ENCODE measurements at regions not wholly inside any gene's neighbourhood (a gene's known extent, or its start where the extent isn't known, plus 50 kb on each side); places are given as distances from the start of the nearest gene placed in this dataset.
A peak's percentile ranks its signal among the peaks of the same experiment; 100 is the strongest.

DNA sequence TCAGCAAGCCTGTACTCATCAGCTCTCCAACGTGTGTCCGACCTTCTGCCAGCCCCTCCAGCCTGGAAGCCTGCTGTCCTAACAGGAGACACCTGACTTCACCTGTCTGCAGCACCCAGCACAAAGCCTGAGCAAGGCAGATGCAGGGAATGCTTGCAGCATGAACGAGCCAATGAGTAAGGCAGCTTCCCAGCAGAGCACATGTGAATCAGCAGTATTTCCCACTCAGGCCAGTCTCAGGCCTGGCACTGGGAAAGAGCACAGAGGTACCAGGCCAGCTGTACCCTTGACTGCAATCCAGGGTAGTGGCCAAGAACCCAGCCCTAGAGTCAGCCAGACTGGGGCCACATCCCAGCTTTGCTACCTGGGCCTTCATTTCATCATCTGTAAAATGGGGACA lies 120.8 kb downstream of the MAFB start:
- Histone ChIP-seq H3K36me3 (ENCODE audit: control insufficient read depth, insufficient read depth, low read length) (no peaks in the 10 kb centered on the region), H3K4me3 (ENCODE audit: low read depth, low read length) (no peak overlapping the region), H3K27me3 (ENCODE audit: control insufficient read depth, insufficient read depth, low read length) (no peaks in the 10 kb centered on the region)
- TF ChIP-seq, protein P1, sequence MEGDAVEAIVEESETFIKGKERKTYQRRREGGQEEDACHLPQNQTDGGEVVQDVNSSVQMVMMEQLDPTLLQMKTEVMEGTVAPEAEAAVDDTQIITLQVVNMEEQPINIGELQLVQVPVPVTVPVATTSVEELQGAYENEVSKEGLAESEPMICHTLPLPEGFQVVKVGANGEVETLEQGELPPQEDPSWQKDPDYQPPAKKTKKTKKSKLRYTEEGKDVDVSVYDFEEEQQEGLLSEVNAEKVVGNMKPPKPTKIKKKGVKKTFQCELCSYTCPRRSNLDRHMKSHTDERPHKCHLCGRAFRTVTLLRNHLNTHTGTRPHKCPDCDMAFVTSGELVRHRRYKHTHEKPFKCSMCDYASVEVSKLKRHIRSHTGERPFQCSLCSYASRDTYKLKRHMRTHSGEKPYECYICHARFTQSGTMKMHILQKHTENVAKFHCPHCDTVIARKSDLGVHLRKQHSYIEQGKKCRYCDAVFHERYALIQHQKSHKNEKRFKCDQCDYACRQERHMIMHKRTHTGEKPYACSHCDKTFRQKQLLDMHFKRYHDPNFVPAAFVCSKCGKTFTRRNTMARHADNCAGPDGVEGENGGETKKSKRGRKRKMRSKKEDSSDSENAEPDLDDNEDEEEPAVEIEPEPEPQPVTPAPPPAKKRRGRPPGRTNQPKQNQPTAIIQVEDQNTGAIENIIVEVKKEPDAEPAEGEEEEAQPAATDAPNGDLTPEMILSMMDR (IDR thresholded peaks at IDR 0.05; ENCODE audit: insufficient read depth, low read length, poor library complexity, severe bottlenecking) = no peak
- DNase-seq (ENCODE audit: low read depth) = no peak

DNA sequence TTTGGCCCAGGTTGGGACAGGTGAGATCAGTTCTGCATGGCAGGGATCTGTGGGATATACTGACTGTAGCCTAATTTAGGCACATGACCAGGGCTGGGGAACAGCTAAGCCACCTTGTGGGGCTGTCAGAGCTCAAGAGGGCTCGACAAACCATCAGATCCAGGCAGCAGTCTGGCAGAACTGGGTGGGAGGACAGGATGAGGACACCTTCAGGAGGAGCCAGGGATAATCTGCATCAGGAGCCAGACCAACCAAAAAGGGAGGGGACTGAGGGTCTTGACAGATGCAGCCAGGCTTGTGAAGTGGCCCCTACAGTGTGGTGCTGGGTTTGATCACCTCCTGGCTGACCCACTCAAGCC lies 123.4 kb downstream of the MAFB start:
- Histone ChIP-seq H3K36me3 (ENCODE audit: control insufficient read depth, insufficient read depth, low read length) (no peaks in the 10 kb centered on the region), H3K4me3 (ENCODE audit: low read depth, low read length) (no peak overlapping the region), H3K27me3 (ENCODE audit: control insufficient read depth, insufficient read depth, low read length) (no peaks in the 10 kb centered on the region)
- TF ChIP-seq, protein P1 (IDR thresholded peaks at IDR 0.05; ENCODE audit: insufficient read depth, low read length, poor library complexity, severe bottlenecking) = no peak
- DNase-seq (ENCODE audit: low read depth) = no peak

DNA sequence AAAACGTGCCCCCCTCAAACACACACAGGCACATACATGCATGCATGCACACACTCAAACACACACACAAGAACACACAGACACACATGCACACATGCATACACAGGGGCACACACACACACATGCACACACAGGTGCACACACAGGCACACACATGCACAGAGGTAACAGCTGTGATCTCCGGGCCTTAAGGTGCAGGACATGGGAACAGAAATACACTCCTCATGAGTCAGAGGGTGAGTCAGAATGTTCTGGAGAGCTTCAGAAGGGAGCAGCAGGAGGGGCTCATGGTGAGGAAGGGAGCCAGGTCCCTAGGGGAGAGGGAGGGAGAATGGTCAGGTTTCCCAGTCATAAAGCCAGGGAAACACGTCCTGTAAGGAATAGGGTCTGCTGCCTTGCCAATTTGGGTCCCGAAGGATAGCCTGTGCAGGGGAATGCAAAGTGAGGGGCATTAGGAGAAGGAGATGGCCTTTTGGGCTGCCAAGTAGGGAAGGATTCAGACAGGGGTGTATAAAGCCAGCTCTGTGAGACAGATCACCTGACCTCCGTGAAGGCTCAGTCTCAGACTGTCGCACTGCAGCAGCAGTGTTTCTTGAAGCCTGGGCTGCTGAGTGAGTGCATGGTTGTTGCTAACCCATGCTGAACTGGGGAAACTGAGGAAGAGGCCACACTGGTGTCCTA lies 123.9 kb downstream of the MAFB start:
- Histone ChIP-seq H3K36me3 (ENCODE audit: control insufficient read depth, insufficient read depth, low read length) (no peaks in the 10 kb centered on the region), H3K27me3 (ENCODE audit: control insufficient read depth, insufficient read depth, low read length) (no peaks in the 10 kb centered on the region), H3K4me3 (ENCODE audit: low read depth, low read length) (no peak overlapping the region)
- TF ChIP-seq, protein P1 (IDR thresholded peaks at IDR 0.05; ENCODE audit: insufficient read depth, low read length, poor library complexity, severe bottlenecking) = no peak
- peak; percentile 82 for DNase-seq (ENCODE audit: low read depth)

DNA sequence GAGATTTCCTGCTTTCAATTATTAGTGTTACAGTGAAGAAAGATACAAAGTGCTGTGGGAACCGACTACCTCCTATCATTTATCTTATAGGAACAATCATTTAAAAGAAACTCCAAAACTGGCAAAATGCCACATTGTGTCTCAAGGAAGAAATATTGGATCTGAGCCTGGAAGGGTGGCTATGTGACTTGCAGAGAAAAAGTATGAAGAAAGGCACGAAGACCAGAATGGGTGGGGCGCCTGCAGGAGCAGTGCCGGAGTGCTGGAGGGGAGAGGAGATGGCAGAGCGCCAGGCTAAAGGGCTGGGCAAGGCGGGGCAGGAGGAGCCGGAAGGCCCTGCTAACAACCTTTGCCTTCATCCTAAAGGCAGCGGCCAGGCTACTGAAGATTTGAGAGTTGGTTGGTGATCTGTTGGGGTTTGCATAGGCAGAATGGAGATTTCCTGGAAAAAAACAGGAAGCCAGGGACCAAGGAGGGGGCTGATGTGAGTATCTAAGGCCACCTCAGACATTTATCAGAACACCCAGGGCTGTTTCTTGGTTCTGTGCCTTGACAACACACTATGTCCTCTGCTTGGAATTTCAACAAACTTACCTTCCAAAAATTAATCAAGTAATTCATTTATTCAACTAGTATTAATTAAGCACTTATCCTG lies 125.6 kb downstream of the MAFB start:
- H3K27me3 ChIP-seq (ENCODE audit: control insufficient read depth, insufficient read depth, low read length) = no peaks in the 10 kb centered on the region
- no peak for DNase-seq (ENCODE audit: low read depth)
- no peaks in the 10 kb centered on the region for H3K36me3 ChIP-seq (ENCODE audit: control insufficient read depth, insufficient read depth, low read length)
- TF ChIP-seq, protein P1 (IDR thresholded peaks at IDR 0.05; ENCODE audit: insufficient read depth, low read length, poor library complexity, severe bottlenecking) = no peak
- no peak overlapping the region for H3K4me3 ChIP-seq (ENCODE audit: low read depth, low read length)

DNA sequence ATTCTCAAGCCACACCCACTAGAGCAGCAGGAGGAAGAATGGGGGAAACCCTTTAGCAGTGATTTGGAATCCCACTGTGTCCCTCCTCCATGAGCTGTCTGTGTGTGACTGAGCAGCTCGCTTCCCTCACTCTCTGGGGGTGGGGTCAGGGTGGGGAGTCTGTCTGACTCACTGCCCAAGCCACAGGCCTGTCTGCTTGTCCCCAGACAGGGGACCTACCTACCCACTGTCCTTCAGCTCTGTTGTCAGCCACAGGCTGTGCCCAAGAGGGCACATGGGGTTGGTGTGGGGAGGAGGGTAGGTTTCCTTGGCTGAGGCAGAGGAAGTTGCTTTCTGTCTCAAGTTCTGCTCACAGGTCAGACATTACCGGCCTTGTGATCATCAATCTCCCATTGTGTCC lies 127.0 kb downstream of the MAFB start:
- TF ChIP-seq, protein P1 (IDR thresholded peaks at IDR 0.05; ENCODE audit: insufficient read depth, low read length, poor library complexity, severe bottlenecking) = no peak
- Histone ChIP-seq H3K4me3 (ENCODE audit: low read depth, low read length) (no peak overlapping the region), H3K27me3 (ENCODE audit: control insufficient read depth, insufficient read depth, low read length) (no peaks in the 10 kb centered on the region), H3K36me3 (ENCODE audit: control insufficient read depth, insufficient read depth, low read length) (no peaks in the 10 kb centered on the region)
- no peak for DNase-seq (ENCODE audit: low read depth)

DNA sequence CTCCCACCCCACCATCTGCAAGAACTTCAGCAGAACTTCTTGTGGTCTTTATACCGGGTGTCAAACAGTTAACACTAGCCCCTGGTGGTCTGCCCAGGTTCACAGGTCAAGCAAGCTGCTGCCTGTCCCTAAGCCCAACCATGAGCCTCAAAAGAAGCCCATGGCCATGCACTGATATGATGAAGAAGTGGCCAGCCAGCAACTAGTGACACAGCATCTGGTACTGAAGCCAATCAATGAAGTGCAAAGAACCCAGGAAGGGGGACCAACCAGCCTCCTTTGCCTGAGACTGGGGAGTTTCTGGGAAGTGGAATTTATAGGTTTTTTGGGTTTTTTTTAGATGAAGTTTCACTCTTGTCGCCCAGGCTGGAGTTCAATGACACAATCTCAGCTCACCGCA lies 127.8 kb downstream of the MAFB start:
- TF ChIP-seq, protein P1 (IDR thresholded peaks at IDR 0.05; ENCODE audit: insufficient read depth, low read length, poor library complexity, severe bottlenecking) = no peak
- no peak for DNase-seq (ENCODE audit: low read depth)
- Histone ChIP-seq H3K27me3 (ENCODE audit: control insufficient read depth, insufficient read depth, low read length) (no peaks in the 10 kb centered on the region), H3K36me3 (ENCODE audit: control insufficient read depth, insufficient read depth, low read length) (no peaks in the 10 kb centered on the region), H3K4me3 (ENCODE audit: low read depth, low read length) (no peak overlapping the region)

Measured in kidney epithelial cell (primary cell).